T-helper 2 cell treated with Interferon-gamma antibody and Interleukin-4, amounts not matched to agents 100 ng/mL and 5 ng/mL, for 36 hours (primary cell): ENCODE measurements at regions not wholly inside any gene's neighbourhood (a gene's known extent, or its start where the extent isn't known, plus 50 kb on each side); places are given as distances from the start of the nearest gene placed in this dataset.
"Not testable (repeated sequence)": the region's sequence is repeated elsewhere in the genome, so short reads cannot be mapped to it uniquely, and the experiment has no call there.

ENCODE experiments used
- intact Hi-C: fragments of 100-400 bp; cut with micrococcal nuclease; formaldehyde crosslinking; loops from one replicate; pipeline ENCODE4 v1.15.1; 2023

DNA sequence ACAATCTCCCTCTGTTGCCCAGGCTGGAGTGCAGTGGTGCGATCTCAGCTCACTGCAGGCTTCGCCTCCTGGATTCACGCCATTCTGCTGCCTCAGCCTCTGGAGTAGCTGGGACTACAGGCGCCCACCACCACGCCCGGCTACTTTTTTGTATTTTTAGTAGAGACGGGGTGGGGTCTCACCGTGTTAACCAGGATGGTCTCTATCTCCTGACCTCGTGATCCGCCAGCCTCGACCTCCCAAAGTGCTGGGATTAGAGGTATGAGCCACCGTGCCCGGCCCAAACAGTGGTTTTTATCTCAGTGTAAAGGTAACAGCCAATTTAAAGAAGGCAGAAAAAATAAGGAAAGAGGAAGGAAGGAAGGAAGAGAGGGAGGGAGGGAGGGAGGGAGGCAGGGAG, 288.5 kb upstream of the CDH19 start:
- intact Hi-C loops, result not testable (repeated sequence)

DNA sequence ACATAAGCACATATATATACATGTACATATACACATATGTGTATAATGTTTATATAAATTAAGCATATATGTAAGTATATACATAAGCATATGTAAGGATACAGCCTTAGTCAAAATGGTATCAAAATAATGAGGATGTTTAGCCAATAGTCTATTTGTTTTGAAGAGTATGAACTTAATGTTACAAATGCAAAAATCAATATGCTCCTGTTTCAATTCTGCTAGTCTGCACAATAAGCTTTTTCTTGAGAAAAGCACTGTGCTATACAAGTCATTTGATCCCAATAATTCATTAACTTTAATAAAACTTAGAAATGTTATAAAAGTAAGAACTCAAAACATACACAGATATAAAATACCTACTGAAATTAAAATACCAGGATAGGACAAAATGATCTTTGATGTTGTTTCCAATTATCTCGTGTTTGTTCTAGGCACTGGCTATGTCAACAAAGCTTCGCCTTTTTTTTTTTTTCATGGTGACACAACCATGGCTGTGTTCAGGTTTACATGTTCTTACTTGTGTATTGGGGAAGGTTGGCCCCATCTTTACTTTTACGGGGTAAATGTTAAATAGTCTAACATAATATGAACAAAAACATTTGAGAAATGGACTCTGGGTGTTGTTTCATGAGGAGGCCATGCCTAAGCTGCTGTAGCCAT, 271.1 kb upstream of the CDH19 start:
- intact Hi-C loops, result no loop called here

GRCh38 chr18:66874375-66874774, 270.5 kb upstream of the CDH19 start:
- intact Hi-C loops, result no loop called here

- intact Hi-C loops, result no loop called here
These were observed 270.0 kb upstream of the CDH19 start for GRCh38 chr18:66873899-66874298.

GRCh38 chr18:66872277-66872676, 268.4 kb upstream of the CDH19 start:
- intact Hi-C loops, result no loop called here

- intact Hi-C loops, result no loop called here
These were observed 263.8 kb upstream of the CDH19 start for GRCh38 chr18:66867653-66868052.

DNA sequence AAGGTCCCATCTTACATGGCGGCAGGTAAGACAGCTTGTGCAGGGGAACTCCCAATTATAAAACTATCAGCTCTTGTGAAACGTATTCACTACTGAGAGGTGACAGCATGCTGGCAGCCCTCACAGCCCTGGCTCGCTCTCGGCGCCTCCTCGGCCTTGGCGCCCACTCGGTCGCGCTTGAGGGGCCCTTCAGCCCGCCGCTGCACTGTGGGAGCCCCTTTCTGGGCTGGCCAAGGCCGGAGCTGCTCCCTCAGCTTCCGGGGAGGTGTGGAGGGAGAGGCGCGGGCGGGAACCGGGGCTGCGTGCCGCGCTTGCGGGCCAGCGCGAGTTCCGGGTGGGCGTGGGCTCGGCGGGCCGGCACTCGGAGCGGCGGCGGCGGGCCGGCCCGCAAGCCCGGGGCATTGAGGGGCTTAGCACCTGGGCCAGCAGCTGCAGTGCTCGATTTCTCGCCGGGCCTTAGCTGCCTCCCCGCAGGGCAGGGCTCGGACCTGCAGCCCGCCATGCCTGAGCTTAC, 262.6 kb upstream of the CDH19 start:
- intact Hi-C loops, result not testable (repeated sequence)

- intact Hi-C loops, result no loop called here
These were observed 234.6 kb upstream of the CDH19 start for GRCh38 chr18:66838340-66838987.

DNA sequence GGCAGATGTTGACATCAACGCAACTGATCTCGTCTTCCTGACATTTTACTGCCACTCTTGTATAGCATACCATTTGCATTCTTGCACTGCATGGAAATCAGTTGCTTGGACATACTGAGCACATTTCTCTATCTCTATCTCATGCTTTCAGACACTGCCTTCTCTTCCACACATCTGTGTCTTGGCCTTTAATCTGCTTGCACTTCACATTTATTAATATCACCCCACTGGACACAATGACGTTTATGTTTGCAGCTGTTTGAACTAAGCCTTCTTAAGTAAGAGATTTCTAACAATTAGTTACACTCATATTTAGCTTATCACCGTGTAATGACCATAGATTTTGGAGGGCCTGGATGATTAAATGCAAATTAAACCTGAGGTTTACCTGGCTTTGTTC, 229.8 kb upstream of the CDH19 start:
- intact Hi-C loops, result no loop called here

DNA sequence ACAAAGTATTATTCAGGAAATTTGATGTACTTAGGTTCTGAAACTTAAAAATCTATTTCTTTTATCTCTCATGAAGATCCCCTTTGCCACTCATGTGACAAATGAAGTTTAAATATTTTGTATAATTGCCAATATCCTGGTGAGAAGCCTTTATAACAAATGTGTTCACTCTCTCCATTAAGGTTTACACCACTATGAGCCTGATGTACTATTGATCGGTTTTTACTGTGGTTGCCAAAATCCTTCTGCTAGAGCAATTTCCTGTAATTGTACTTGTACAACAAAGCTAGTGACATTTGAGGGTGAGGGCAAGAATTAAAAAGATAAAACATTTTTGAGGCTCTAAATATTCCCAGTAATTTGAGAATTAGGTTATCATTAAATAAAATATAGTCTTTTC, 222.3 kb upstream of the CDH19 start:
- intact Hi-C loops, result no loop called here

DNA sequence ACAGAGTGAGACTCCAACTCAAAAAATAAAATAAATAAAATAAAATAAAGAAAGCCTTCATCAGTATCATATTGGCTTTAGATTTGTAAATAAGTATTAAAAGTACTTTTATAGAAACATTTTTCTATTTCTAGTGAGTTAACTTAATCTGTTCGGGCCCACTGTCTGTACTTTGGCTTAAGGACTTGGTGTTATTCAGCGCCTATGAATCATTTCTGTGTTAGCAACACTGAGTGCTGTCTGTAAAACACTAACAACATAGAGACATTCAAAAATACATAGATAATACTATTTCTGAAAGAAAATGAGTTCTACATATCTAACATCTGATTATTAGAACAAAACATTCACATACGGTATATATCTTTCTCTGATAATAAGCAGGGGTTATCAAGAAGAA, 221.5 kb upstream of the CDH19 start:
- intact Hi-C loops, result no loop called here

GRCh38 chr18:66819235-66819634, 215.3 kb upstream of the CDH19 start:
- intact Hi-C loops, result no loop called here

GRCh38 chr18:66813138-66813537, 209.2 kb upstream of the CDH19 start:
- intact Hi-C loops, result no loop called here

- intact Hi-C loops, result no loop called here
These were observed 191.2 kb upstream of the CDH19 start for GRCh38 chr18:66795051-66795450.

GRCh38 chr18:66792466-66792865, 188.6 kb upstream of the CDH19 start:
- intact Hi-C loops, result no loop called here

- intact Hi-C loops, result no loop called here
These were observed 176.7 kb upstream of the CDH19 start for GRCh38 chr18:66780609-66781008.

- intact Hi-C loops, result no loop called here
These were observed 174.2 kb upstream of the CDH19 start for GRCh38 chr18:66778048-66778447.

- intact Hi-C loops, result no loop called here
These were observed 165.5 kb upstream of the CDH19 start for GRCh38 chr18:66769375-66769774.

GRCh38 chr18:66764230-66764629, 160.3 kb upstream of the CDH19 start:
- intact Hi-C loops, result no loop called here

DNA sequence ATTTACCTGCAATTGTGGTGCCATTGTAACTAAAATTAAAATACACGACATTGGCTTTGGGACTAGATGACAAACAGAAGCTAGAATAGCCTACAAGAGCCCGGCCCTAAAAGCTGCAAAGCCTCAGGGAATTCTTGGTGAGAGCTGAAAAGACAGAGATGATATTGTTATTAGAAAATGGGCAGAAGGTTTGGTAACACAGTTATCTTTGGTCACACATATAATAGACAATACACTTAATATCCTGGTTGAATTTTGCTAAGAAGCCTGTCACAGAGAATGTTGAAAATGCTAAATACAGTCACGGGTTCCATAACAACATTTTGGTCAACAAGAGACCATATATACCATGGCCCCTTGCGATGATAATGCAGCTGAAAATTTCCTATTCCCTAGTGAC, 157.3 kb upstream of the CDH19 start:
- intact Hi-C loops, result no loop called here

DNA sequence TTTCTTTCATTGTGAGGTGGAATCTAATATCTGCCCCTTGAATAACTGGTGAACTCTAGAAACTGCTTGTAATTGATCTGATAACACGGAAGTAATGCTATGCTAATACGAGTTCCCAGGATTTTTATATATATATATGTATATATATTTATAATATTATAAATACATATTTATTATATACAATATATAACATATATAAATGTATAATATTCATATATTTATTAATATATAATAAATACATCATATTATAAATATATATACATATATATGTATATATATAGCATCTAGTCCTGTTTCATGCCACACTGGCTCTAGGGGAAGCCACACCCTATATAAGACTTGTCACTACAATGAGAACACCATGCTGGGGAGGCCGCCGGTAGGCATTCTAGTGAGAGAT, 156.7 kb upstream of the CDH19 start:
- intact Hi-C loops, result no loop called here

GRCh38 chr18:66759050-66759828, 155.3 kb upstream of the CDH19 start:
- intact Hi-C loops, result no loop called here
